ENCODE measurements at regions not wholly inside any gene's neighbourhood (a gene's known extent, or its start where the extent isn't known, plus 50 kb on each side); places are given as distances from the start of the nearest gene placed in this dataset.

DNA sequence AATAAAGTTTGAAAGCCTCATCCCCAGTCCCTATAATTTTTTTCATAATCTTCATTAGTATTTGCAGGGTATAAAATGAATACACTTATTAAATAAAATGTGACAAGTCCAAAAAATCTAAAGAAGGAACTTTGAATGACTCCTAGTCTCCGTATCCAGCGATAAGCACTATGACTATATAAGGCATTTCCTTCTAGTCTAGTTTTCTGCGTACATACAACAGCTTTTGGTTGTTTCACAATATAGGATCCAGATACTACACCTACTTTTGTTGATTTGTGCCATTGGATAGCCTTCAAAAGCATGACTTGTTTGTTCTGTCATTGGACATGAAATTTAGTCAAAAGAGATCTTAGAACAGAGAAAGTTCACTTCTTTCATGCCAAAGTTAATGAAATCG is 133.3 kb upstream of the PWP1 start:
- no peak for TF ChIP-seq EZH2phosphoT487 (IDR thresholded peaks at IDR 0.05; ENCODE audit: low read depth, severe bottlenecking, unreplicated experiment)
- TF ChIP-seq, protein P1, sequence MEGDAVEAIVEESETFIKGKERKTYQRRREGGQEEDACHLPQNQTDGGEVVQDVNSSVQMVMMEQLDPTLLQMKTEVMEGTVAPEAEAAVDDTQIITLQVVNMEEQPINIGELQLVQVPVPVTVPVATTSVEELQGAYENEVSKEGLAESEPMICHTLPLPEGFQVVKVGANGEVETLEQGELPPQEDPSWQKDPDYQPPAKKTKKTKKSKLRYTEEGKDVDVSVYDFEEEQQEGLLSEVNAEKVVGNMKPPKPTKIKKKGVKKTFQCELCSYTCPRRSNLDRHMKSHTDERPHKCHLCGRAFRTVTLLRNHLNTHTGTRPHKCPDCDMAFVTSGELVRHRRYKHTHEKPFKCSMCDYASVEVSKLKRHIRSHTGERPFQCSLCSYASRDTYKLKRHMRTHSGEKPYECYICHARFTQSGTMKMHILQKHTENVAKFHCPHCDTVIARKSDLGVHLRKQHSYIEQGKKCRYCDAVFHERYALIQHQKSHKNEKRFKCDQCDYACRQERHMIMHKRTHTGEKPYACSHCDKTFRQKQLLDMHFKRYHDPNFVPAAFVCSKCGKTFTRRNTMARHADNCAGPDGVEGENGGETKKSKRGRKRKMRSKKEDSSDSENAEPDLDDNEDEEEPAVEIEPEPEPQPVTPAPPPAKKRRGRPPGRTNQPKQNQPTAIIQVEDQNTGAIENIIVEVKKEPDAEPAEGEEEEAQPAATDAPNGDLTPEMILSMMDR (IDR thresholded peaks at IDR 0.05; ENCODE audit: poor library complexity) = no peak
